ENCODE measurements at regions not wholly inside any gene's neighbourhood (a gene's known extent, or its start where the extent isn't known, plus 50 kb on each side); places are given as distances from the start of the nearest gene placed in this dataset.

DNA sequence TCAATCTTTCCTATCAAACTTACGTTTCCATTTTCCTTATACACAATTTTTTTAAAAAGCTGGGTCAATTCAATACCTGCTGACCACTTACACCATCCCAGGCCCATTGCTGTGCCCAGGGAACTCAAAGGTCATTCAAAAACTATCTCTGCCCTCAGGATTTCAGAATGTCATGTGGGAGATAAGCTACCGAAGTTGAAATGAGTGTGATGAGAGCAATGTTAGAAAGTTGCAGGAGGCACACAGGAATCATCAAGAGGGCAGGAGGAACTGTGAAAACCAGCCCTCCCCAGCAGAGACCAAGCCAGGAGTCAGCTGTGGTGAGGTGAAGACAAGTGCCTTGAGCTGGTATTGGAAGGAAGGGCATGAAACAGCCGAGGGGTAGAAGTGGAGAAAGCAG is 195.9 kb downstream of the HS3ST3A1 start:
- TF ChIP-seq EZH2 (IDR thresholded peaks at IDR 0.05; ENCODE audit: insufficient read depth, poor library complexity, severe bottlenecking) (no peak), EZH2phosphoT487 (IDR thresholded peaks at IDR 0.05; ENCODE audit: insufficient read depth, low read depth) (no peak)

Measured in GM23248 (cell line).